HG02763 (cell line): ENCODE measurements at regions not wholly inside any gene's neighbourhood (a gene's known extent, or its start where the extent isn't known, plus 50 kb on each side); places are given as distances from the start of the nearest gene placed in this dataset.

Experiments used
- ATAC-seq: cut with Tn5 transposase; IDR thresholded peaks from one replicate; pipeline ENCODE4 v1.9.1; 2021; ENCODE audit warnings: mild to moderate bottlenecking, moderate library complexity; ENCODE audit not compliant: unreplicated experiment

- ATAC-seq = no peak
Observed at GRCh38 chr7:16172366-16172765, 249.0 kb downstream of the CRPPA start.

- no peak for ATAC-seq
Observed at GRCh38 chr7:16171928-16172327, 249.4 kb downstream of the CRPPA start.

GRCh38 chr7:16170671-16171070, 250.7 kb downstream of the CRPPA start:
- no peak for ATAC-seq

GRCh38 chr7:16169537-16169936, 251.8 kb downstream of the CRPPA start:
- ATAC-seq = no peak

GRCh38 chr7:16167526-16167925, 253.8 kb downstream of the CRPPA start:
- no peak for ATAC-seq

- no peak for ATAC-seq
Observed at GRCh38 chr7:16144361-16144760, 277.0 kb downstream of the CRPPA start.

GRCh38 chr7:16137944-16138343, 283.4 kb downstream of the CRPPA start:
- no peak for ATAC-seq

- no peak for ATAC-seq
Observed at GRCh38 chr7:16136896-16137295, 284.4 kb downstream of the CRPPA start.

- ATAC-seq = no peak
Observed at GRCh38 chr7:16135658-16136057, 285.7 kb downstream of the CRPPA start.

GRCh38 chr7:16130111-16131110, 290.9 kb downstream of the CRPPA start:
- no peak for ATAC-seq

GRCh38 chr7:16129431-16130110, 291.8 kb downstream of the CRPPA start:
- no peak for ATAC-seq

- no peak for ATAC-seq
Observed at GRCh38 chr7:16123117-16123770, 298.1 kb downstream of the CRPPA start.

- ATAC-seq = no peak
Observed at GRCh38 chr7:16121876-16122390, 299.4 kb downstream of the CRPPA start.

- ATAC-seq = no peak
Observed at GRCh38 chr7:16115374-16115773, 306.0 kb downstream of the CRPPA start.

- ATAC-seq = no peak
Observed at GRCh38 chr7:16114633-16115032, 306.7 kb downstream of the CRPPA start.

GRCh38 chr7:16114071-16114470, 307.3 kb downstream of the CRPPA start:
- no peak for ATAC-seq

- ATAC-seq = no peak
Observed at GRCh38 chr7:16113058-16113457, 308.3 kb downstream of the CRPPA start.

- ATAC-seq = no peak
Observed at GRCh38 chr7:16106869-16107268, 314.5 kb downstream of the CRPPA start.

- no peak for ATAC-seq
Observed at GRCh38 chr7:16106300-16106699, 315.0 kb downstream of the CRPPA start.

GRCh38 chr7:16099302-16099849, 322.0 kb downstream of the CRPPA start:
- no peak for ATAC-seq

- no peak for ATAC-seq
Observed at GRCh38 chr7:16098585-16099179, 322.7 kb downstream of the CRPPA start.
